Suprapubic skin (tissue), 4 donors: ENCODE measurements at regions not wholly inside any gene's neighbourhood (a gene's known extent, or its start where the extent isn't known, plus 50 kb on each side); places are given as distances from the start of the nearest gene placed in this dataset.

Source experiments
- POLR2A ChIP-seq, 2 donors: fragments of 450-650 bp; IDR thresholded peaks; one replicate each; pipeline ENCODE4 v1.6.1; 2017; ENCODE audit warnings: antibody characterized with exemption in 2 of 2, mild to moderate bottlenecking in 2 of 2, moderate library complexity in 2 of 2
- POLR2AphosphoS5 ChIP-seq, 3 donors: sonication (generic); formaldehyde crosslinking; IDR thresholded peaks; one replicate each; pipeline ENCODE4 v1.6.1; 2017; ENCODE audit warnings: antibody characterized with exemption in 3 of 3
- TF ChIP-seq, protein P1 (sequence below), 2 donors: fragments of 200-600 bp in 1 of 2; fragments of 450-650 bp in 1 of 2; sonication (generic) in 1 of 2; IDR thresholded peaks; one replicate each; pipeline ENCODE4 v1.5.1; 2016 to 2019; ENCODE audit warnings: antibody characterized with exemption in 2 of 2, mild to moderate bottlenecking in 1 of 2, moderate library complexity in 1 of 2

DNA sequence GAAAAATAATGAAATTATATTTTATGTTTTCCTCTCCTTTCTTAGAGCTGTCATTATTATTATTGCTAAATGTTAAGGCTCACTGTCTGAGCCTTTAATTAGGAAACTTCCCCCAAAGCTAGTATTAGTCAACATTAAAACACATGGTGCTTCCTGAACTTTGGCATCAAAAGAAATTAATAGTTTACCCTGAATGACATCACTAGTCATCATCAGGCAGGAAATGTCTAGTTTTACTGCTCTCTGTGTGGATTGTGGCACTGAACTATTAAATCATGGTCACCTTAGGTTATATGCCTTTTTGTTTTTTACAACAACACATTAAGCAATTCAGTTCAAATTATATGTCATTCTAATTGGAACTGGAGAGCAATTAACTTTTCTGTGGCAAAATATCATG is 595.5 kb downstream of the SLITRK1 start:
- TF ChIP-seq POLR2AphosphoS5 (IDR thresholded peaks at IDR 0.05) (no peak), POLR2A (IDR thresholded peaks at IDR 0.05) (no peak)
- TF ChIP-seq, protein P1, sequence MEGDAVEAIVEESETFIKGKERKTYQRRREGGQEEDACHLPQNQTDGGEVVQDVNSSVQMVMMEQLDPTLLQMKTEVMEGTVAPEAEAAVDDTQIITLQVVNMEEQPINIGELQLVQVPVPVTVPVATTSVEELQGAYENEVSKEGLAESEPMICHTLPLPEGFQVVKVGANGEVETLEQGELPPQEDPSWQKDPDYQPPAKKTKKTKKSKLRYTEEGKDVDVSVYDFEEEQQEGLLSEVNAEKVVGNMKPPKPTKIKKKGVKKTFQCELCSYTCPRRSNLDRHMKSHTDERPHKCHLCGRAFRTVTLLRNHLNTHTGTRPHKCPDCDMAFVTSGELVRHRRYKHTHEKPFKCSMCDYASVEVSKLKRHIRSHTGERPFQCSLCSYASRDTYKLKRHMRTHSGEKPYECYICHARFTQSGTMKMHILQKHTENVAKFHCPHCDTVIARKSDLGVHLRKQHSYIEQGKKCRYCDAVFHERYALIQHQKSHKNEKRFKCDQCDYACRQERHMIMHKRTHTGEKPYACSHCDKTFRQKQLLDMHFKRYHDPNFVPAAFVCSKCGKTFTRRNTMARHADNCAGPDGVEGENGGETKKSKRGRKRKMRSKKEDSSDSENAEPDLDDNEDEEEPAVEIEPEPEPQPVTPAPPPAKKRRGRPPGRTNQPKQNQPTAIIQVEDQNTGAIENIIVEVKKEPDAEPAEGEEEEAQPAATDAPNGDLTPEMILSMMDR (IDR thresholded peaks at IDR 0.05) = no peak
